ENCODE measurements at regions not wholly inside any gene's neighbourhood (a gene's known extent, or its start where the extent isn't known, plus 50 kb on each side); places are given as distances from the start of the nearest gene placed in this dataset.

GRCh38 chr5:166957782-166958181 is 1333.7 kb upstream of the WWC1 start:
- DNase-seq (ENCODE audit: extremely low spot score, insufficient read length, low read depth): no peak
- FAIRE-seq: no peak

GRCh38 chr5:166959766-166960165 is 1331.7 kb upstream of the WWC1 start:
- FAIRE-seq (no peak), DNase-seq (ENCODE audit: extremely low spot score, insufficient read length, low read depth) (no peak)

DNA sequence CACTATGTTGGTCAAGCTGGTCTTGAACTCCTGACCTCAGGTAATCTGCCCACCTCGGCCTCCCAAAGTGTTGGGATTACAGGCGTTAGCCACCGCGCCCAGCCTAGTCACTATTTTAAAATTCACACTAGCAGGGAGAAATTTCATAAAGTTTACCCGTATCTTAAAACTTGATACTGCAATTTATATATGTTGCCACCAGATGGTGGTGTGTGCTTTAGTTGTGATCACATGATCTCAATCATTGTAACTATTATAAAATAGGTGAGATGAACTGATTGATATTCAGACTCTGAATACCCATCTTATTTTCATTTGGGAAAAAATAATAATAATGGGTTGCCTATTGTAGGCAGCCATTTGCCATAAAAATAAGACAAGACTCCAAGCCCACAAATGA is 1330.4 kb upstream of the WWC1 start:
- DNase-seq (ENCODE audit: extremely low spot score, insufficient read length, low read depth) (no peak), FAIRE-seq (no peak)

GRCh38 chr5:166961913-166962312 is 1329.5 kb upstream of the WWC1 start:
- FAIRE-seq: no peak
- no peak for DNase-seq (ENCODE audit: extremely low spot score, insufficient read length, low read depth)

DNA sequence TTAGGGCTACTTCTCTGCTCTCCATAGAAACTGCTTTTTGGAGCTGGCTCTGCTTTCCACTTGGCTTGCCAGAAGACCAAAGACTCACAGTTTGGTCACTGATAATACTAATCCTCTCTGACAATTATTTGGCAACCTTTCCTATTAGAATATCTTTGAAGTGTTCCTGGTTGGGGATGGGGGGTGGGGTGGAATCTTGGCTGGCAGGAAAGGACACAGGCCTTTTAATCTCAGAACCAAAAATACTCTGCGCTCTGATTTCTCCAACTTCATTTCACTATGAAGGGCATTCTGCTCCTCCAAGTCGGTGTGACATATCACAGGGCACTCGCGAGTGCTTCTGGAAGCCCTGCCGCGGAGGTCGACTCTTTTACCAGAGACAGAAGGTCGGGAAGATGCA is 1329.0 kb upstream of the WWC1 start:
- no peak for DNase-seq (ENCODE audit: extremely low spot score, insufficient read length, low read depth)
- FAIRE-seq: no peak

DNA sequence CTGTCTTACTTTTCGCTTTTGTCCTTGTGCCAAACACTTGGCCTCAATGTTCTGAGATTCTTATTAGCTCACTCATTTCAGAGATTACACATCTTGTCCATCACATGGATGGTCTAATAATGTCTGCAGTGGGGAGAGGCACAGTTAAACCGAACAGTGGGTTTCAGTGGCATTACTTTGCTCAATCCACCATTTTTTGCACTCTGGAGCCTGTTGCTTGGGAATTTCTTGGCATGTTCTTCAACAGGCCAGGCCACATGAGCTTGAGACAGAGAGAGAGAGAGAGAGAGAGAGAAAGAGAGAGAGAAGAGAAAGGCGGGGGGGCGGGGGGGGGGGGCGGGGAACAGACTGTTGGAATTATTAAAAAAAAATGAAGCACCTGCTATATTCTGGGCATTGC is 1327.8 kb upstream of the WWC1 start:
- DNase-seq (ENCODE audit: extremely low spot score, insufficient read length, low read depth): no peak
- no peak for FAIRE-seq

DNA sequence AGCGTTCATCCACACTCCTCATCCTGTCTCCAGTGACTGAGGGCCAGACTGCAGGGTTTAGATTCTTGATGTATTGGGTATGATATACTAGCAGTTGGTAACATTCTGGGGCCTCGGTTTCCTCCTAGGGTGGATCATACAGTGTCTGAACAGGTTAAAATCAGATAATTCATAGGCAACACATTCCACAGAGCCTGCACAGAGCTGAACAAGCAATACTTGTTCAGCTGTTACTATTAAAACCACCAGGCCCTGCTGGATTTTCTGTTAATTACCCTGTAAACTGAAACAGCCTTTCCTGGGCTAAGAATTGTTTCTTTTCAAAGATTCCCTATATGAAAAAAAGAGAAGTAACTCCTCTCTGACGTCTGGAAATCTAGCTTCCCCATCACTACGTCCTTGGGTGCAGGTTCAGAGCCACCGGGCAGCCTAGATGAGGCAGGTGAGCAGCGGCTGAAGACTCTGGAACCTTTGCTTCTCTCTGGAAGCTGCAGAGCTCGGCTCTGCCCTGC is 1313.5 kb upstream of the WWC1 start:
- FAIRE-seq: no peak

DNA sequence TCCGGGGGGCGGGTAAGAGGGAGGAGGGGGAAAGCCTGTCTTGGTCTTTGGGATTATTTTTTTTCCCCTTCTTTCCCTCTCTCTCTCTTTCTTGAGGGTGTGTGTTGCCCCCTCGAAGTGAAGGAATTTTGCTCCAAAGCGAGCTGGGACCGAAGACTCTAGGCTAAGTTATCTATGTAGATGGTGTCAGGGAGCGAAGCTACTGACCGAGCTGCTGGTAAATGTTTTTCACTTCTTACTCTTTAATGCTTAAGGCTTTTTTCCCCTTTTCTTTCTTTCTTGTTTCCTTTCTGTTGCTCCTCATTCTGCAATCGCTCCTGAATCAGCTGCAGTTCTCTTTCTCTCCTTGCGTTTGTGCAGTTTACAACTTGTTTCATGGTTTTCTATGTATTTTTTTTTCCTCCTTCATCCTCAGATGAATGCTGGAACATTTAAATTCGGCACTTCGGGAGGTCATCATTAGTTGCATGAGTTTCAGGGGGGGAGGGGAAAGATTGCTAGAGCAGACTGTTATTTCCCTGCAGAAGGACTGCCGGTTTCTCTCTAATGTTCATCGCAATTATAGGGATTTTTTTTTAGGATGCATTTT is 1312.0 kb upstream of the WWC1 start:
- FAIRE-seq (no peak), DNase-seq (ENCODE audit: extremely low spot score, insufficient read length, low read depth) (no peak)

More for the DNA sequence above, 1313.5 kb upstream of the WWC1 start:
- no peak for DNase-seq (ENCODE audit: extremely low spot score, insufficient read length, low read depth)

GRCh38 chr5:166980666-166981065 is 1310.8 kb upstream of the WWC1 start:
- FAIRE-seq (no peak), DNase-seq (ENCODE audit: extremely low spot score, insufficient read length, low read depth) (no peak)

- FAIRE-seq (no peak), DNase-seq (ENCODE audit: extremely low spot score, insufficient read length, low read depth) (no peak)
These were observed 1309.2 kb upstream of the WWC1 start for GRCh38 chr5:166982226-166982625.

- DNase-seq (ENCODE audit: extremely low spot score, insufficient read length, low read depth): no peak
- no peak for FAIRE-seq
These were observed 1299.8 kb upstream of the WWC1 start for GRCh38 chr5:166991601-166992000.

- FAIRE-seq: no peak
- DNase-seq (ENCODE audit: extremely low spot score, insufficient read length, low read depth): no peak
These were observed 1299.3 kb upstream of the WWC1 start for GRCh38 chr5:166992108-166992507.

GRCh38 chr5:166992874-166993722 is 1298.3 kb upstream of the WWC1 start:
- FAIRE-seq: no peak

GRCh38 chr5:166994226-166994625 is 1297.2 kb upstream of the WWC1 start:
- DNase-seq (ENCODE audit: extremely low spot score, insufficient read length, low read depth) (no peak), FAIRE-seq (no peak)

More at GRCh38 chr5:166992874-166993722, 1298.3 kb upstream of the WWC1 start:
- DNase-seq (ENCODE audit: extremely low spot score, insufficient read length, low read depth): no peak

DNA sequence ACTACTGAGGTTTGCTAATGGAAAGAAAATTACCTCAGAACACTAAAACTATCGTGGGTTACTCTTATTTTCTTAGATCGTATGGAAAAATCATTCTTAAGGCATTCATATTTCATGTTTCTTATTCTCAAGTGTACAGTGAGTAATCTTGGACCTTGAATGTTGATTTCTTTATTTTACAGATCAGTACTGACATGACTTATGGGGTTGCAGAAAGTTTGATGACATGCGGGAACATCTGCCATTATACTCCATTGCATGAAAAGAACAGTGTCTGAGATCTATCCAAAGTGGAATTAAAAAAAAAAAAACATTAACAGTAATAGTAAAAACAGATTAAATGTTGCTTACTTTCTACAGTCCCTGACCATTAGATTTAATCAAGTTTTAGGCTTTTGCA is 1290.2 kb upstream of the WWC1 start:
- FAIRE-seq (no peak), DNase-seq (ENCODE audit: extremely low spot score, insufficient read length, low read depth) (no peak)

GRCh38 chr5:167008705-167009104 is 1282.7 kb upstream of the WWC1 start:
- no peak for FAIRE-seq
- no peak for DNase-seq (ENCODE audit: extremely low spot score, insufficient read length, low read depth)

- DNase-seq (ENCODE audit: extremely low spot score, insufficient read length, low read depth): no peak
- FAIRE-seq: no peak
These were observed 1280.2 kb upstream of the WWC1 start for GRCh38 chr5:167011196-167011595.

GRCh38 chr5:167012123-167013034 is 1279.1 kb upstream of the WWC1 start:
- FAIRE-seq (no peak), DNase-seq (ENCODE audit: extremely low spot score, insufficient read length, low read depth) (no peak)

- DNase-seq (ENCODE audit: extremely low spot score, insufficient read length, low read depth) (no peak), FAIRE-seq (no peak)
These were observed 1276.9 kb upstream of the WWC1 start for GRCh38 chr5:167014401-167015056.

DNA sequence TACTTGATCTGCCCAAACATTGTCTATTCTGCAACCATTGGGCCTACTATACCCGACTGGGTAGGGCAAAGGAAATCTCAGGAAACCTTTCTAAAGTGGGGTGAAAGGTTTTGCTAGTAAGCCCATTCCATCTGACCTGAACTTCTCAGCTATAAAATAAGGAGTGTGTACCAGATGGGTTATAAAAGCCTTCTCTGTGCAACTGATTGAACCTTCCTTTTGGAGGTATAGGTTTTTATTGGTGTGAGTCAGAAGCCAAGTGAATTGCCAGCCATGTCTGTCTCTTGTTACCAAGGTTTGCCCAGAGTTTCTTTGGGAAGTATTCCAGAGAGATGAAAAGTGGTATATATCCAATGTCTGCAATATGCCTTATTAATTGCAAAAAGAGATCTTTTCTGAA is 1271.0 kb upstream of the WWC1 start:
- DNase-seq (ENCODE audit: extremely low spot score, insufficient read length, low read depth) (no peak), FAIRE-seq (no peak)

All from GM18507 (cell line).